Retinal pigment epithelial cell (primary cell): ENCODE measurements at regions not wholly inside any gene's neighbourhood (a gene's known extent, or its start where the extent isn't known, plus 50 kb on each side); places are given as distances from the start of the nearest gene placed in this dataset.
"Not testable (repeated sequence)": the region's sequence is repeated elsewhere in the genome, so short reads cannot be mapped to it uniquely, and the experiment has no call there.

Experiments
- DNase-seq: peaks from one replicate; pipeline ENCODE4 v3.0.0-alpha.2; 2010; ENCODE audit warnings: low read depth
- H3K4me3 ChIP-seq: 2 replicates; pipeline ENCODE4 v1.5.1; 2011; ENCODE audit warnings: mild to moderate bottlenecking, low read length, control low read depth, moderate library complexity
- TF ChIP-seq, protein P1 (sequence below): conservative IDR thresholded peaks from 2 replicates; pipeline ENCODE4 v1.5.1; 2011; ENCODE audit warnings: low read depth, low read length, control low read depth, inconsistent platforms

DNA sequence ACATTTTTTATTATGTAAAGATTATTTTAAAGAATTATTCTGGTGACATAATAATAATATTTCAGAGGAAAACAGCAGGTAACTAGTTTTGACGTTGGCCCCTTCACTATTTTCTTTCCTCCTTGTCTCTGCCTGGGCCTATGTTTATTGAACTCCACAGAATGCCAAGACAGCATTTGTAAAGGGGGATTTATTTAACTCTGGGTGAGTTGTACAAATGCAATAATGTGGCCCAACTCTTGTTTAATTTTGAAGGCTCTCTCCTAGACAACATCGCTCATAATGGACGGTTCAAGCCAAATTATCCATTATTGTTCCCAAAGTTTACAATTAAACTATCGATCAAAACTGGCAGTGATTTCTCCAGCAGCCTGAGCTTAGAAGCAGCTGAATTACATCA, 374.3 kb upstream of the SLC35B3 start:
- TF ChIP-seq, protein P1, sequence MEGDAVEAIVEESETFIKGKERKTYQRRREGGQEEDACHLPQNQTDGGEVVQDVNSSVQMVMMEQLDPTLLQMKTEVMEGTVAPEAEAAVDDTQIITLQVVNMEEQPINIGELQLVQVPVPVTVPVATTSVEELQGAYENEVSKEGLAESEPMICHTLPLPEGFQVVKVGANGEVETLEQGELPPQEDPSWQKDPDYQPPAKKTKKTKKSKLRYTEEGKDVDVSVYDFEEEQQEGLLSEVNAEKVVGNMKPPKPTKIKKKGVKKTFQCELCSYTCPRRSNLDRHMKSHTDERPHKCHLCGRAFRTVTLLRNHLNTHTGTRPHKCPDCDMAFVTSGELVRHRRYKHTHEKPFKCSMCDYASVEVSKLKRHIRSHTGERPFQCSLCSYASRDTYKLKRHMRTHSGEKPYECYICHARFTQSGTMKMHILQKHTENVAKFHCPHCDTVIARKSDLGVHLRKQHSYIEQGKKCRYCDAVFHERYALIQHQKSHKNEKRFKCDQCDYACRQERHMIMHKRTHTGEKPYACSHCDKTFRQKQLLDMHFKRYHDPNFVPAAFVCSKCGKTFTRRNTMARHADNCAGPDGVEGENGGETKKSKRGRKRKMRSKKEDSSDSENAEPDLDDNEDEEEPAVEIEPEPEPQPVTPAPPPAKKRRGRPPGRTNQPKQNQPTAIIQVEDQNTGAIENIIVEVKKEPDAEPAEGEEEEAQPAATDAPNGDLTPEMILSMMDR = no peak
- H3K4me3 ChIP-seq = no peak overlapping the region
- no peak for DNase-seq

DNA sequence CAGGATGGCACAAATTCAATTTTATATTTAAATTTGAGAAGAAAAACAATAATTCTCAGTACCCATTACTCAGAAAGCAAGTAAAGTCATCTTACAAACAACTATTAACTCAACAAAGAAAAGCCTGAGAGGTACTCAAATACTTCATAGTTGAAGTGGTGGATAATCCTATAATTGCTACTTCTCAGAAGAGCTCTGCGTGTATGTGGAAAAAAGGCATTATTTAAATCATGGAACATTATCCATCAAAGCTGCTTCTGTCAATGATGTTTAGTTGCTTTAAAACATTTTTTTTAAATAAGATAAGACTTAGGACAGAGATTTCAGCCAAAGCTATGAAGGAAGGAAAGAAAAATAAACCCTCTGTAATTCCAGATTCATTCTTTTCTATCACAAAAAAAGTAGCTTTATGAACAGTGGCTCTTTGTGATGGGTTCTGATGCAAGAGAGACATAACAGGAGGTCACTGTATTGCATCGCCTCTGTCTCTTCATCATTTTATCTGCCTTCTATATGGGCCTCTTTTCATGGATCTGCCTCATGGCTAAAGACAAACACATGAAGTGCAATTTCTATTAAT, 367.9 kb upstream of the SLC35B3 start:
- H3K4me3 ChIP-seq = no peak overlapping the region
- TF ChIP-seq, protein P1 = no peak
- DNase-seq = no peak

DNA sequence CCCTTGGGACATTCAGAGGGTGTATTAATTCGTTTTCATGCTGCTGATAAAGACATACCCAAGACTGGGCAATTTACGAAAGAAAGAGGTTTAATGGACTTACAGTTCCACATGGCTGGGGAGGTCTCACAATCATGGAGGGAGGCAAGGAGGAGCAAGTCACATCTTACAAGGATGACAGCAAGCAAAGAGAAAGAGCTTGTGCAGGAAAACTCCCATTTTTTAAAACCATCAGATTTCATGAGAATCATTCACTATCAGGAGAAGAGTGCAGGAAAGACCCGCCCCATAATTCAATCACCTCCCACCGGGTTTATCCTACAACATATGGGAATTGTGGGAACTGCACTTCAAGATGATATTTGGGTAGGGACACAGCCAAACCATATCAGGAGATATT, 367.1 kb upstream of the SLC35B3 start:
- not testable (repeated sequence) for DNase-seq

DNA sequence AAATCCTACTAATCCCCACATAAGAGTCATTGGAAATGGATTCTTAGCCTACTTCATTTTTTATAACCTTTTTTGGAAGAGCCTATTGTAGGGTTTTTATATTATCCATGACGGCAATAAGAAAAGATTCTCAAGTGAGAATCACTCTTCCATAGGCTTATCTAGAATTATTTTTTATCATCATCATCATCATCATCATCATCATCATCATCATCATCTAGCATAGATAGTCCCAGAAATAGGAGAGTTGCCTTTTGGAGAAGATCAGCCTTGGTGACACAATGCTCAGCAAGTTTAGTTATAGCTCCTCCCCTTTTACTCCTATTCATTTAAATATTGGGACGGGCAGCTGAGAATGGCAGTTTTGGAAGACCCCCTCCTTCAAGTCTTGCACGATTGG, 359.1 kb upstream of the SLC35B3 start:
- DNase-seq = no peak
- TF ChIP-seq, protein P1 = no peak

More for the DNA sequence above, 367.1 kb upstream of the SLC35B3 start:
- H3K4me3 ChIP-seq = not testable (repeated sequence)

DNA sequence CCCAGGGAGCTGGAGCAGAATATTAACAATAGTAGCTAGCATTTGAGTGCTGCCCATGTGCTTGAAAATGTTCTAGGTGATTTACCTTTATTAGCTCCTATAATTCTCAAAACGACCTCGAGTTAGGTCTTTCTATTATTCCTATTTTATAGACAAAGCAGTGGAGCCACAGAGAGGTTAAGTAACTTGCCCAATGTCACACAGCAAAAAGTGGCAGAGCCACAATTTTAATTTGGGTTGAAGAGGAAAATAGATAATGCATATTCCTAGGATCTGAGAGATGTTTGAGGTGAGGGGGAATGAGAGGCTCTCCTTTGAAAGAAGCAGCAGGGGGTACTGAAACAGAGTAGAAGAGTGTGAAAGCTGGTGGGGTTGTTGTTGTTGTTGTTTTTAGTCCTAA, 354.5 kb upstream of the SLC35B3 start:
- no peak overlapping the region for H3K4me3 ChIP-seq
- TF ChIP-seq, protein P1 = no peak

More for the DNA sequence above, 359.1 kb upstream of the SLC35B3 start:
- H3K4me3 ChIP-seq = no peak overlapping the region

DNA sequence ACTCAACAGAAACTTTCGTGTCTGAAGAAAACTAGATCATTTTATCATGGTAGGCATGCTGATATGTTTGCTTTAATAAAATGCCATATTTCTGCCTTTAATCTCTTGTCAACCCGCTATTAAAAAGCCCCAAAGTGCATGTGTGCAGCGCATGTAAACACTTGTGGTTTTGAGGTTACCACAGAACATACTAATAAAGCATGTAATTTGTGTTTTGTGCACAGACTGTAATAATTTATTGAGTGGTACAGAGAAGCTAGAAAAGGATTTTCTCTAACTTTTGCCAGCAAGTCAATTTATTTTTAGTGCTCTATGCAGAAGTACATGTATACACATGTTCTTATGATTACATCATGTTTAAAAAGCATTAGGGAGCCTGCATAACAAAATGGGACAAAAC, 349.9 kb upstream of the SLC35B3 start:
- TF ChIP-seq, protein P1 = no peak
- no peak for DNase-seq
- no peak overlapping the region for H3K4me3 ChIP-seq

More for the DNA sequence above, 354.5 kb upstream of the SLC35B3 start:
- DNase-seq = no peak

DNA sequence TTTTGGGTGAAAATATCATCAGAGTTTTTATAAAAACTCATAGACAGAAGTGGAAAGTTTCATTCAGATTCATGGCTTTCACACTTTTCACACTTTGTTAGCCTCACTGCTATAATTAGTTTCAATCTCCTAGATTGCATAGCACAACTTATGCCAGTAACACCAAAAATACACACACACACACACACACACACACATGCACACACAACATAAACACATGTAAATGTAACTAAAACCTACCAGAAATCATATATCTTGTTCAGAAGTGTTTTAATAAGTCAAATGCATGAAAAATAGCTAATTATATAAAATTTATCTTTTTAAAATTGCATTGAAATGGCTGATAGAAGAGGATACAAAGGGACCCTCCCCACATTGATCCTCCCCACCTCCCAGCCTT, 347.8 kb upstream of the SLC35B3 start:
- H3K4me3 ChIP-seq = no peak overlapping the region
- TF ChIP-seq, protein P1 = no peak
- no peak for DNase-seq
